SK-N-SH (cell line): ENCODE measurements at regions not wholly inside any gene's neighbourhood (a gene's known extent, or its start where the extent isn't known, plus 50 kb on each side); places are given as distances from the start of the nearest gene placed in this dataset.

Experiments
- CTCF ChIA-PET: fragments of 300-600, 350-600 bp; formaldehyde crosslinking; extraction: SDS; loops from one replicate; lab custom pipeline; 2021; lab: Yijun Ruan, JAX
- POLR2A ChIA-PET: fragments of 350-600 bp; sonication (Branson Sonifier 250); formaldehyde crosslinking; extraction: SDS; loops from one replicate; lab custom pipeline; 2020; ENCODE audit warnings: antibody characterized with exemption, inconsistent platforms; lab: Yijun Ruan, JAX
- DNase-seq: peaks from one replicate; pipeline ENCODE4 v3.0.0; 2012
- H2AFZ ChIP-seq: fragments of 200-600 bp; sonication (generic); 2 replicates; pipeline ENCODE4 v1.8.1; 2016; ENCODE audit warnings: antibody characterized with exemption, mild to moderate bottlenecking, low read depth
- H3F3A ChIP-seq: fragments of 200-600 bp; sonication (generic); replicated peaks from 2 replicates; pipeline ENCODE3; 2016; ENCODE audit warnings: antibody characterized with exemption, mild to moderate bottlenecking; ENCODE audit not compliant: insufficient read depth
- H3K27ac ChIP-seq, 2 experiments: fragments of 200-500 bp in 1 of 2; fragments of 200-600 bp in 1 of 2; sonication (Bioruptor generic) in 1 of 2; sonication (generic), shearing (Covaris generic) in 1 of 2; 2 replicates each; pipeline versions ENCODE4 v1.5.1 to v1.6.1; 2014 to 2016; ENCODE audit warnings: low read depth in 2 of 2, inconsistent platforms in 1 of 2, low read length in 1 of 2, mild to moderate bottlenecking in 1 of 2, mixed read lengths in 1 of 2
- H3K27me3 ChIP-seq: fragments of 200-600 bp; sonication (generic), shearing (Covaris generic); 2 replicates; pipeline ENCODE4 v1.6.1; 2016; ENCODE audit warnings: mixed run types; ENCODE audit not compliant: insufficient read depth
- H3K36me3 ChIP-seq, 2 experiments: fragments of 200-500 bp in 1 of 2; fragments of 200-600 bp in 1 of 2; sonication (Bioruptor generic) in 1 of 2; sonication (generic) in 1 of 2; replicated peaks in 1 of 2; 2 replicates each; pipeline versions ENCODE3 to v1.5.1; 2014 to 2016; ENCODE audit warnings: low read length in 1 of 2, mild to moderate bottlenecking in 1 of 2; ENCODE audit not compliant: insufficient read depth in 2 of 2, control insufficient read depth in 1 of 2
- H3K4me1 ChIP-seq, 2 experiments: fragments of 200-500 bp in 1 of 2; fragments of 200-600 bp in 1 of 2; sonication (Bioruptor generic) in 1 of 2; sonication (generic), shearing (Covaris generic) in 1 of 2; 2 replicates each; pipeline versions ENCODE4 v1.5.1 to v1.6.1; 2014 to 2016; ENCODE audit warnings: low read depth in 1 of 2, low read length in 1 of 2, mixed run types in 1 of 2; ENCODE audit not compliant: insufficient read depth in 2 of 2, control insufficient read depth in 1 of 2
- H3K4me2 ChIP-seq: fragments of 200-600 bp; sonication (generic), shearing (Covaris generic); 2 replicates; pipeline ENCODE4 v1.6.1; 2017; ENCODE audit warnings: mixed run types
- H3K4me3 ChIP-seq, 2 experiments: fragments of 200-500 bp in 1 of 2; fragments of 200-600 bp in 1 of 2; sonication (Bioruptor generic) in 1 of 2; sonication (generic), shearing (Covaris generic) in 1 of 2; 2 replicates each; pipeline versions ENCODE4 v1.5.1 to v1.8.1; 2014 to 2016; ENCODE audit warnings: low read depth in 2 of 2, inconsistent platforms in 1 of 2, low read length in 1 of 2, mild to moderate bottlenecking in 1 of 2, mixed read lengths in 1 of 2, moderate library complexity in 1 of 2
- H3K79me2 ChIP-seq: fragments of 200-600 bp; sonication (generic); 2 replicates; pipeline ENCODE4 v1.8.1; 2017; ENCODE audit warnings: mild to moderate bottlenecking; ENCODE audit not compliant: insufficient read depth
- H3K9ac ChIP-seq: fragments of 200-600 bp; sonication (generic); 2 replicates; pipeline ENCODE4 v1.6.1; 2017; ENCODE audit warnings: mixed run types
- H3K9me2 ChIP-seq: fragments of 200-600 bp; sonication (generic); 2 replicates; pipeline ENCODE4 v1.6.1; 2017; ENCODE audit warnings: mixed run types
- H3K9me3 ChIP-seq: fragments of 200-600 bp; sonication (generic); 2 replicates; pipeline ENCODE4 v1.6.1; 2017; ENCODE audit warnings: mixed run types, mild to moderate bottlenecking, moderate library complexity
- H4K20me1 ChIP-seq: fragments of 200-600 bp; sonication (generic); 2 replicates; pipeline ENCODE4 v1.6.1; 2017; ENCODE audit warnings: mild to moderate bottlenecking, mixed run types; ENCODE audit not compliant: insufficient read depth
- CTCF ChIP-seq: fragments of 200-600 bp; sonication (generic); IDR thresholded peaks from 2 replicates; pipeline ENCODE4 v1.6.1; 2017; ENCODE audit warnings: antibody characterized with exemption, mild to moderate bottlenecking, moderate library complexity
- EP300 ChIP-seq, 2 experiments: IDR thresholded peaks; 2 replicates each; pipeline versions ENCODE4 v1.4.0 to v1.6.1; 2012; ENCODE audit warnings: borderline replicate concordance in 1 of 2, low read depth in 1 of 2, low read length in 1 of 2
- EZH2phosphoT487 ChIP-seq: fragments of 200-600 bp; sonication (generic); IDR thresholded peaks from 2 replicates; pipeline ENCODE4 v1.6.1; 2017; ENCODE audit warnings: low read depth, mixed run types, mild to moderate bottlenecking, antibody characterized with exemption, moderate library complexity, borderline replicate concordance
- FOSL2 ChIP-seq: IDR thresholded peaks from 2 replicates; pipeline ENCODE4 v1.4.0; 2012; ENCODE audit warnings: low read depth, mild to moderate bottlenecking, moderate library complexity, borderline replicate concordance
- FOXJ3 ChIP-seq: sonication (generic); formaldehyde crosslinking; IDR thresholded peaks from 2 replicates; pipeline ENCODE4 v1.5.1; 2020; ENCODE audit warnings: mild to moderate bottlenecking, missing genetic modification reagents
- FOXM1 ChIP-seq: IDR thresholded peaks from 2 replicates; pipeline ENCODE4 v1.4.0; 2012; ENCODE audit warnings: low read depth, mild to moderate bottlenecking
- GABPA ChIP-seq: IDR thresholded peaks from 2 replicates; pipeline ENCODE4 v1.4.0; 2012; ENCODE audit warnings: low read depth, mild to moderate bottlenecking
- GATA2 ChIP-seq: sonication (generic); formaldehyde crosslinking; IDR thresholded peaks from 2 replicates; pipeline ENCODE4 v1.5.0; 2020; ENCODE audit warnings: mild to moderate bottlenecking, missing genetic modification reagents
- IRF3 ChIP-seq: fragments of 150-350 bp; IDR thresholded peaks from 2 replicates; pipeline ENCODE4 v1.6.1; 2016; ENCODE audit warnings: mild to moderate bottlenecking, low read depth, low read length
- NRF1 ChIP-seq: IDR thresholded peaks from 2 replicates; pipeline ENCODE4 v1.6.1; 2012; ENCODE audit warnings: low read depth, mild to moderate bottlenecking, low read length
- RAD21 ChIP-seq: IDR thresholded peaks from 2 replicates; pipeline ENCODE4 v1.6.1; 2012; ENCODE audit warnings: mild to moderate bottlenecking, low read length
- RFX5 ChIP-seq: IDR thresholded peaks from 2 replicates; pipeline ENCODE4 v1.6.1; 2012; ENCODE audit warnings: mild to moderate bottlenecking, improper control_type of control experiment, low read length
- SMC3 ChIP-seq: IDR thresholded peaks from 2 replicates; pipeline ENCODE4 v1.6.1; 2012; ENCODE audit warnings: low read depth, low read length, improper control_type of control experiment
- TAF1 ChIP-seq: IDR thresholded peaks from 2 replicates; pipeline ENCODE4 v1.6.1; 2012; ENCODE audit warnings: low read depth, mild to moderate bottlenecking, low read length, moderate library complexity, borderline replicate concordance
- TCF12 ChIP-seq: IDR thresholded peaks from 2 replicates; pipeline ENCODE4 v1.4.0; 2012
- TEAD4 ChIP-seq: IDR thresholded peaks from 2 replicates; pipeline ENCODE4 v1.4.0; 2012; ENCODE audit warnings: mild to moderate bottlenecking, borderline replicate concordance; ENCODE audit not compliant: insufficient read depth
- WGBS: methylation state at CpG from one replicate; pipeline ENCODE4 v1.1.6; 2017; ENCODE audit warnings: low lambda C conversion rate; 5-methylcytosine and 5-hydroxymethylcytosine counted together
- TF ChIP-seq, protein P1 (sequence below): IDR thresholded peaks from 2 replicates; pipeline ENCODE4 v1.4.0; 2012; ENCODE audit warnings: low read depth, borderline replicate concordance
- TF ChIP-seq, protein P2 (sequence below): fragments of 150-350 bp; IDR thresholded peaks from 2 replicates; pipeline ENCODE4 v1.6.1; 2017; ENCODE audit warnings: antibody characterized with exemption, low read length, low read depth, borderline replicate concordance
- TF ChIP-seq, protein P3 (sequence below): IDR thresholded peaks from 2 replicates; pipeline ENCODE4 v1.4.0; 2012; ENCODE audit warnings: low read depth
- TF ChIP-seq, protein P4 (sequence below): IDR thresholded peaks from 2 replicates; pipeline ENCODE4; 2012

DNA sequence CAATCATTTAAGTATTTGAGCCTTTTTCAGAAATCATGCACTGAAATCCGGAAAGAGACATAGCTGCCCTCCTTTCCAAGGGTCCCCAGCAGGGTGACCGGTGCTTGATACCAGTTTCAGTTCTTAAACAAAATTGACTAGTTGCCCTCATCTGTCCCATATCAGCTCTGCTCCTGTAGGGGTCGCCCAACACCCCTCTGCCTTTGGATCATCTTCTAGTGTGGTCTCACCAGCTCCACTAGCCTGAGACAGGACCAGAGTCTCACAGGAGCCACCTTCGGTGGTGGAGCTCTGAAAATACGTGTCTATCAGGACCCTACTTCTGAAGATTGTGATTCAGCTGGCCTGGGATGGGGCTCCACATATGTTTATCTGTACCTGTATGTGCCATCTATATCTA lies 428.2 kb downstream of the ENC1 start:
- H3K9ac ChIP-seq: no peak overlapping the region
- H3K36me3 ChIP-seq: no peaks in the 10 kb centered on the region
- no peaks in the 10 kb centered on the region for H3K9me2 ChIP-seq
- POLR2A ChIA-PET: no interaction called here
- DNase-seq: no peak
- peaks cover 7% of the 10 kb centered on the region for H3F3A ChIP-seq
- CTCF ChIA-PET: interaction anchor here (0.8 kb wide), 1 partner anchor 438 kb away, joined by 3 read pairs; no protein-coding TSS in a partner anchor
- H3K79me2 ChIP-seq: no peaks in the 10 kb centered on the region
- H3K4me3 ChIP-seq: no peak overlapping the region
- H3K27me3 ChIP-seq: no peaks in the 10 kb centered on the region
- no peak overlapping the region for H2AFZ ChIP-seq
- WGBS: 73% methylated on average over 4 of the region's 5 CpGs
- no peaks in the 10 kb centered on the region for H3K9me3 ChIP-seq
- no peak overlapping the region for H3K4me2 ChIP-seq
- TF ChIP-seq RAD21: peak; percentile 44
- TF ChIP-seq, protein P1, sequence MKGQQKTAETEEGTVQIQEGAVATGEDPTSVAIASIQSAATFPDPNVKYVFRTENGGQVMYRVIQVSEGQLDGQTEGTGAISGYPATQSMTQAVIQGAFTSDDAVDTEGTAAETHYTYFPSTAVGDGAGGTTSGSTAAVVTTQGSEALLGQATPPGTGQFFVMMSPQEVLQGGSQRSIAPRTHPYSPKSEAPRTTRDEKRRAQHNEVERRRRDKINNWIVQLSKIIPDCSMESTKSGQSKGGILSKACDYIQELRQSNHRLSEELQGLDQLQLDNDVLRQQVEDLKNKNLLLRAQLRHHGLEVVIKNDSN: no peak
- TF ChIP-seq IRF3: no peak
- TF ChIP-seq TEAD4: no peak
- peak; percentile 47 for TF ChIP-seq CTCF
- TF ChIP-seq RFX5: no peak
- TF ChIP-seq EP300 (IDR thresholded peaks at IDR 0.05; ENCODE audit: borderline replicate concordance in 1 of 2, low read depth in 1 of 2, low read length in 1 of 2): no peak
- peak; percentile 39 for TF ChIP-seq SMC3
- TF ChIP-seq FOSL2: no peak
- TF ChIP-seq EZH2phosphoT487: no peak
- TF ChIP-seq FOXM1: no peak
- TF ChIP-seq TAF1: no peak
- no peak for TF ChIP-seq GATA2 (CRISPR knock-in tag)
- TF ChIP-seq FOXJ3 (CRISPR knock-in tag): no peak
- TF ChIP-seq, all 33 proteins: peak for 3
- no peaks in the 10 kb centered on the region for H4K20me1 ChIP-seq
- H3K4me1 ChIP-seq: no peaks in the 10 kb centered on the region
- H3K27ac ChIP-seq: no peak overlapping the region

- Histone ChIP-seq H3K9me3 (no peaks in the 10 kb centered on the region), H3K9ac (no peak overlapping the region), H3K4me2 (no peak overlapping the region), H3K9me2 (no peaks in the 10 kb centered on the region), H3K4me3 (no peak overlapping the region), H4K20me1 (no peaks in the 10 kb centered on the region), H3F3A (peaks cover 13% of the 10 kb centered on the region), H3K79me2 (no peaks in the 10 kb centered on the region), H3K36me3 (no peaks in the 10 kb centered on the region), H3K27ac (no peak overlapping the region), H3K4me1 (peaks cover 11 to 13% of the 10 kb centered on the region in 2 experiments), H3K27me3 (no peaks in the 10 kb centered on the region), H2AFZ (no peak overlapping the region)
- ChIA-PET POLR2A (no interaction called here), CTCF (no interaction called here)
- 49% methylated on average over 2 of the region's 2 CpGs for WGBS
- no peak for DNase-seq
- TF ChIP-seq FOXM1 (no peak), TAF1 (no peak), EZH2phosphoT487 (no peak), TEAD4 (no peak), CTCF (no peak), NRF1 (no peak), TCF12 (no peak), GABPA (no peak)
- TF ChIP-seq, protein P2, sequence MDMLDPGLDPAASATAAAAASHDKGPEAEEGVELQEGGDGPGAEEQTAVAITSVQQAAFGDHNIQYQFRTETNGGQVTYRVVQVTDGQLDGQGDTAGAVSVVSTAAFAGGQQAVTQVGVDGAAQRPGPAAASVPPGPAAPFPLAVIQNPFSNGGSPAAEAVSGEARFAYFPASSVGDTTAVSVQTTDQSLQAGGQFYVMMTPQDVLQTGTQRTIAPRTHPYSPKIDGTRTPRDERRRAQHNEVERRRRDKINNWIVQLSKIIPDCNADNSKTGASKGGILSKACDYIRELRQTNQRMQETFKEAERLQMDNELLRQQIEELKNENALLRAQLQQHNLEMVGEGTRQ: no peak
- TF ChIP-seq, protein P3, sequence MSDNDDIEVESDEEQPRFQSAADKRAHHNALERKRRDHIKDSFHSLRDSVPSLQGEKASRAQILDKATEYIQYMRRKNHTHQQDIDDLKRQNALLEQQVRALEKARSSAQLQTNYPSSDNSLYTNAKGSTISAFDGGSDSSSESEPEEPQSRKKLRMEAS: no peak
- TF ChIP-seq, protein P4, sequence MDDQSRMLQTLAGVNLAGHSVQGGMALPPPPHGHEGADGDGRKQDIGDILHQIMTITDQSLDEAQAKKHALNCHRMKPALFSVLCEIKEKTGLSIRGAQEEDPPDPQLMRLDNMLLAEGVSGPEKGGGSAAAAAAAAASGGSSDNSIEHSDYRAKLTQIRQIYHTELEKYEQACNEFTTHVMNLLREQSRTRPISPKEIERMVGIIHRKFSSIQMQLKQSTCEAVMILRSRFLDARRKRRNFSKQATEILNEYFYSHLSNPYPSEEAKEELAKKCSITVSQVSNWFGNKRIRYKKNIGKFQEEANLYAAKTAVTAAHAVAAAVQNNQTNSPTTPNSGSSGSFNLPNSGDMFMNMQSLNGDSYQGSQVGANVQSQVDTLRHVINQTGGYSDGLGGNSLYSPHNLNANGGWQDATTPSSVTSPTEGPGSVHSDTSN: no peak
Measured at GRCh38 chr5:74209571-74209970, 431.0 kb downstream of the ENC1 start.
